Fibroblast of skin of right quadriceps (primary cell): ENCODE measurements at regions not wholly inside any gene's neighbourhood (a gene's known extent, or its start where the extent isn't known, plus 50 kb on each side); places are given as distances from the start of the nearest gene placed in this dataset.
"Not testable (repeated sequence)": the region's sequence is repeated elsewhere in the genome, so short reads cannot be mapped to it uniquely, and the experiment has no call there.

Experiments
- DNase-seq: peaks from one replicate; pipeline ENCODE4 v3.0.0-alpha.2; 2013

GRCh38 chr1:208977638-208978256, 605.8 kb upstream of the CAMK1G start:
- DNase-seq = no peak

DNA sequence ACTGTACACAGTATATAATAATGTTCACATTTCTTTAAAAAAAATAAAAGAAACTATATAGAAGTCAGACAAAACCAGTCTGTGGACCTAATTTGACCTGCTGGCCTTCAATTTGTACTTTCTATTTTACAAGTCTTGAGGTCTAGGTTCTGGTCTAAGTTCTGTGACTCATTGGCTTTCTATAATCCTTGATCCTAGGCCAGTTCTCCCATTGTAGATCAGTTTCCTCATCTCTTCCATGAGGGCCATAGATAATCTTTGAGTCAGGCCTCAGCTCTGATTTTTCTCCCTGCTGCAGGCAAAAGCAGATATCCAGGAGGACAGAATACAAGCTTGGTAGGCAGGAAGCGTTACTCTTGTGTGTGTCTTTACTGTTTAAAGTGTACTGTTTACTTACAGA, 603.7 kb upstream of the CAMK1G start:
- no peak for DNase-seq

DNA sequence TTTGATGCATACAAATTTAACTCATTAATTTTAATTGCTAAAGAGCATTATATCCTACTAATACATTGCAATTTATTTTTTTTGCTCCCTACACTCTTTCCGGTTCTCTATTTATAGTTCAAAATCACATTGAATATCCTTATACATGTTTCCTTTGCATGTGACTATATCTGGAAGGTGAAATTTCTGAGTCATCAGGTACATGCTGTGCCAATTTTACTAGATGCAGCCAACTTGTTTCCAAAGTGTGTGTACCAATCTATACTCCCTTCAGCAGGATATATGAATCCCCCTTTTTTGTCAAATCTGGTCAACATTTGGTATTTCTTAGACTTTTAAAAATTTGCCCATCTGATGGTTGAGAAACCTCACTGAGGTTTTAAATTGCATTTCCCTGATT, 602.9 kb upstream of the CAMK1G start:
- no peak for DNase-seq

DNA sequence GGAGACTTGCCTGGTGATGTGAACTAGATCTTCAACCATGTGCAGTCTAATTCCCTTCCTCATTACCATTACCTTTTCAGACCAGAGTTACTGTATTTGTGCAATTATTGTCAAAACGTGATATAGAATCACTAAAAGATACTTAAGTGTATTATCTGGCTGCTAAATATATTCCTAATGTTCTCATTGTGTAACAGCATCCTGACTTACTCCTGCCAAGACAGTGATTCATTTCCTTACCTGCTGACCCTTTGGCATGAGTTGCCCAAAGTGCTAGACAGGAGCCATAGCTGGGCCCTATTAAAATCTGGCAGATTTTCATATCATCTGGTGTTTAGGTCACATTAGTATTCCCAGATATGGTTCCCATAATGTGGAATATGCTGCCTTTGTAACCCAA, 598.3 kb upstream of the CAMK1G start:
- no peak for DNase-seq

DNA sequence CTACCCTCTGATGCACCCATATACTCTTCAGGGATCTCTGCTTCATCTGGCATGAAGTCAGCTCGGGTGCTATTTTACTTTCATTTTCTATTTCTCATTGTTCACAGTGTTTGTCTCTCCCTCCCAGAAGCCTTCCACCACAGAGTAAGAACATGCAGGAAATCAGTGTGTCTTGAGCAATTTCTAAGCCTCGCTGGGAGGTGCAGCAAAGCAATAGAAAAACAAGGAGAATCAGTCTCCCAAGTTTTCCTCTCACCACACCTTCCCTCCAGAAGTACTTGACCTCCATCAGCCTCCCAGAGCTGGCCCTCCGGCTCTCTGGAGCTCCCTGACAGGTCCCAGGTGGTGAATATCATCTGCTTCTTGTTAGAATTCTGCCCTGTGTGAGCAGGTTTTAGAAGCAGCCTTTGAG, 594.7 kb upstream of the CAMK1G start:
- DNase-seq = peak; percentile 62

DNA sequence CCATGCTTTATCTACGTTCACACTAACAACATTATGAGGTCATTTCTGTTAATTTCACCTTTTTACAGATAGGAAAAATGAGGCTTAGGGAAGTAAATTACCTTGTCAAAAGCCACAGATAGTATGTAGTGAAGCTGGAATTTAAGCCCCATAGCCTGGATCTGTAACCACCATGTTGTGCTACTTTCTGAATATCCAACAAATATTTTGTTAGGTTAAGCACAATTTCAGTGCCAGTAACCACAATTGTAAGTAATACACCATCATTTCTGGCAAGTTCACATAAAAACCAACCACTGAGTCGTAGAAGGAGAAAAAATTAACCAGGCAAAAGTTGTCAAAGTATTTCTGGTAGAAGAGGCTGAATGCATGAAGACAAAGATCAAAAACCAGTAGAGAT, 593.1 kb upstream of the CAMK1G start:
- no peak for DNase-seq

DNA sequence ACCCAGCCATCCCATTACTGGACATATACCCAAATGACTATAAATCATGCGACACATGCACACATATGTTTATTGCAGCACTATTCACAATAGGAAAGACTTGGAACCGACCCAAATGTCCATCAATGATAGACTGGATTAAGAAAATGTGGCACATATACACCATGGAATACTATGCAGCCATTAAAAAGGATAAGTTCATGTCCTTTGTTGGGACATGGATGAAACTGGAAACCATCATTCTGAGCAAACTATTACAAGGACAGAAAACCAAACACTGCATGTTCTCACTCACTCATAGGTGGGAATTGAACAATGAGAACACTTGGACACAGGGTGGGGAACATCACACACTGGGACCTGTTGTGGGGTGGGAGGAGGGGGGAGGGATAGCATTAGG, 586.5 kb upstream of the CAMK1G start:
- DNase-seq = not testable (repeated sequence)

DNA sequence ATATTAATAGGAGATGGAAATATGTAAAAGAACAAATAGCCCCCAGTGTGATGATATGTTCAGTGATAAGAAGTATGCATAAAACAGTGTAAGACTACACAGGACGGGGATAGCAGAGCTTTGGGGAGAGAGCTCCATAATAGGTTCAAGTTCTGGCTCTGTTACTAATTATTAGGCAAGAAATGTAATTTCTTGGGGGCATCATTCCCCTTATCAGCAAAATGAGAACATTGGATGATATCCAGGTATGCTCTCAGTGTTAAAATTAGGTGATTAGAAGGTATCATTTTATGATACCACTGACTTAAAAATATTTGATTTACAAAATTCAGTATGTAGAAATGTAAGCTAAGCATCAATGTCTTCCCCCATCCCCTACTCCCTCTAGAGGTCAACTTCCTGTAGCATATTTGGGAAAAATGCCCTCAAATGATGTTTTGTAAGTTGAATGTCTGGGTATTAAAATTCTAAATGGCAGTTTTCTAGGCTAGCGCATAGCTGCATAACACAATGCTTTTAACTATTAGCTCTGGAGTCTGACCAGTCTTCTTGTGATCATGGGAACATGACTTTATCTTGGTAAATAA, 585.7 kb upstream of the CAMK1G start:
- no peak for DNase-seq

- no peak for DNase-seq
These were observed 574.9 kb upstream of the CAMK1G start for GRCh38 chr1:209008586-209008985.

- DNase-seq = no peak
These were observed 572.9 kb upstream of the CAMK1G start for GRCh38 chr1:209010475-209011230.

DNA sequence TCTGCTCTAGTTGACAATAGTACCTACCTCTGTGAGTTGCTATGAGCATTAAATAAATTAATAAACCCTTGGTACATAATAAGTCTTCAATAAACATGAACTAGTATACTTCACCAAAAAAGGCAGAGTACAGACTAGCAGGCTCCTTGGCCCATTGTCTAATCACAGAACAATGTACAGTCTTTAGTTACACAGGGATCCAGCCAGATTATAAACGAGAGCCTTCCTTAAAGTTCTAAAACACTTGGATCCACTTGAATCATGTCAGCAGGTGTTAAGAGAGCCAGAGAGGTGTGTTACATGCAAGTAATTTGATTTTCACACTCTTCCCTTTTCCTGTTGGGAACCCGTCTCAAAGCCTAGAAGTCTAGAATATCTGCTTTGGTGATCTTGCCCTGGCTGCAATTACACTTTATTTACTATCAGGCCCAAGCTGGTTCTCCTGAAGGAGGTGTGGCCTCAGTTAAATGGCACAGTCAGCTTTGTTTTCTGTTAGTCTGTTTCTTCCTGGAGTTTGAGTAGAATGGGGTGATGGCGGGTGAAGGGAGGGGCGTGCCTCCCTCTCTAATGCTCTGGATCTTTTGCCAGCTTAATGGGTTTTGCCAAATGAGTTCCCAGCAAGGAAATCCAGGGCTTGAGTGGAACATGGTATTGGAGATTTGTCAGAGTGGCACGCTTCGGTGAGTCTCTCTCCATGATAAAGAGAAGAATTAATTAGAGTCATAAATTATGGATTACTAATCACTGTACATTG, 570.9 kb upstream of the CAMK1G start:
- DNase-seq = no peak

- DNase-seq = no peak
These were observed 568.4 kb upstream of the CAMK1G start for GRCh38 chr1:209015092-209015491.

DNA sequence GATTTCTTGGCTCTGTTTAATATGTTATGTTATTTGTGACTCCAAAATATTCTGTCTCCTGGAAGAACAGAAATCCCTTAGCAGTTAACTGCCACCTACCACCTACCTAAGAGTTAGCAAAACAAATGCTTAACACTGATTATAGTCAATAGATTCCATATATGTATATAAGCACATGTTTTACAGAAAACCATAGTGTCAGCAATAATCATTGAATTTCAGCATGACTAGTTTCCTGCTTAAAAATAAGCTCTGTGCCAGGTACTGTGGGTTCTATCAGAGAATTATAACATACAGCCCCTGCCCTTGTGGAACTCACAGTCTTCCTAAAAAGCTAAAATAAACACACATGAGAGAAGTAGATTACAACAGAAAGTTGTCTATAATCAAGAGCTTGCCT, 561.9 kb upstream of the CAMK1G start:
- DNase-seq = no peak

DNA sequence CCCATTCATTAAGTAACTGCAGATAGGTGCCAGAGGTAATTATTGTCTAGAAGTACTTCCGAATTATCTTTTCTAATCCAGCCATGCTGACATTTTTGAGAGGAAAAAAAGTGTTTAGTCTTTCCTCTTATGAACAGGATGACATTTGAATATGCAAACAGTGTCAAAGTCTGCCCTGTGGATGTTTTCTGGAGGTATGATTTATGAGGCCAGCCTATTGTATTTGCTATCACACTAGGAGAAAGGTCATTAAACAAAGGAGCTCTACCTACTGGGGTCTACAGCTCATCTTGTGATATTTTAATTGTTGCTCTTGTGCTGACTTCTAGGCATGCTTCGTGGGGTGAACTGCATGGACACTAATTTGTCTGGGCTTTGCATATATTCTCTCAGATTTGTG, 559.7 kb upstream of the CAMK1G start:
- DNase-seq = no peak

DNA sequence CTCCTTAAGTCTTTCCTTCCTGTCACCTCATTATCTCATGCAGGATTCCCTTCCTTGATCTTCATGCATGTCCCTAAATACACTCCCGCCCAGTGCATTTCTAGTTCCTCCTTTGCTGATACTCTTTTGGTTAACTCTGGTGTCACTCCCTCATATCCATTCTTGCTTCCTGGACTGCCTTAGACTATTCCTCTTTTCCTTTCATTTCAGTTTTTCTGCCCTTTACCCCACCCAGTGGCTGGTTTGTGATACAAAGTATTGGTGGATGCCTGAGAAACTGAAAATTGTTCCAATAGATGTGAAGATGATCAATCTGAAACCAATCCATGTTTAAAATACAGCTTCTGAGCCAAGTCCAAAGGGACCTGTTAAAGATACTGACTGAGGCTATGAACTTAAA, 553.8 kb upstream of the CAMK1G start:
- DNase-seq = no peak

DNA sequence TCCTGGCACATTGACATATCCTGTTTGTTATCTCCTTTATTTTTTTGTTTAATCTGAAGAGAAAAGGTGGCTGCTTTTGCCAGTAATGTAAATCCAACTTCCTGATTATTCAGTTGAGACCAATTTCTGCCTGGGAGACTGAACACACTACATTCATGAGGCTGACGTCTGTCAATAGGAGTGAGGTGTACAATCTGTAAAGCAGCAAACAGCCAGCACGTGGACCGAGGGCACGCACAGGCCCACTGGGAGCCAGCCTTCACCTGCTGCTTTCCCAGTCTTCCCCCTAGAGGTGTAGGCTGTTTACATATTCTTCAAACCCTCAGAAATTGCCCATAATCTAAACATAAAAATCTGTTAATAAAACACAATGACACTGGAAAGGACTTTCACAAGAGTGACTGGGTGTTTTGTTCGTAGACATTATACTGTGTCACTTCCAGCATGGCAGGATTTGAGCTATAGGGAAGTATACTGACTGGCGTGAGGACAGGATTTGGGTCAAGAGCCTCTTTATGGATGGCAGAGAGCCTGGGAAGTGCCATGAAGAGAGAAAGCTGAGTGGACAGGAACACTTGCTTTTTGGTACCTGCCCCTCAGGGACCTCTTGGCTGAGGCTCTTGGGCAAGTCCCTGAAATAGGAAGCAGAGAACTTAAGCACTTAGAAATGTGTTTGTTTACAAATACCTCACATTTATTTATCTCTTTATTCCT, 552.9 kb upstream of the CAMK1G start:
- DNase-seq = no peak

GRCh38 chr1:209037064-209037463, 546.5 kb upstream of the CAMK1G start:
- DNase-seq = no peak

DNA sequence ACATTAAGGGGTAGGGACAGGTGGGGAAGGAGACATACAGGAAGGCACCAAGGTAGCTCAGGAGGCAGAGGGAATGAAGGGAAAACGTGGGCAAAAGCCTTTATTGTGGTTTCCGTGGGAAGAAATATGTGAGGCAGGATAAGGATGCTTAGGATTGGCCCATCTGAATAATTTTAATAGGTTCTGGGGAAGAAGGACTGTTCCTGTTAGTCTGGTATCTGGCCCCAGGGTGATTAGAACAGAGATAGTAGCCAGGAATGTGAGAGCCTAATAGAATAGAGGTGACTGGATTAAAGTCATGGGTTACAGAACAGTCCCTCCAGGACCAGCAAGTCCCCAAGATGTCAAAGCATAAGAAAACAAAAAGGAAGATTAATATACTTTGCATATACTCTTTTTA, 545.2 kb upstream of the CAMK1G start:
- DNase-seq = no peak

GRCh38 chr1:209038735-209039134, 544.8 kb upstream of the CAMK1G start:
- DNase-seq = no peak

GRCh38 chr1:209040351-209040750, 543.2 kb upstream of the CAMK1G start:
- peak; percentile 11 for DNase-seq

DNA sequence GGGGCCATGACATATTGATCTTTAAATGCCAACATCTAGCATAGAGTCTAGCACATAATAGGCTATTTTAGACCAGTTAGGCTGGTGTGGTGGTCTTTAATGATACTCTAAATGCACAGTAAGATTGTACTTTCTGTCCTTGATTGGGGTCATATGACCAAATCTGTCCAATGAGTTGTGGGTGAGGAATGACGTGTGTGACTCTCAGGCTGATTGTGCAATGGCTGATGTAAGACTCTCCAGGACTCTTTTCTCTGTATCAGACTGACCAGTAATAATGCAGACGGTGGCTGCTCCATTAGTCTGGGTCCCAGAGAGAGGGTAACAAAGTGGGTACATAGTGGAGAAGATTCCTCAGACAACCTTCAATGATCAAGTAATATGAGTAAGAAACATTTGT, 541.6 kb upstream of the CAMK1G start:
- DNase-seq = peak; percentile 20

DNA sequence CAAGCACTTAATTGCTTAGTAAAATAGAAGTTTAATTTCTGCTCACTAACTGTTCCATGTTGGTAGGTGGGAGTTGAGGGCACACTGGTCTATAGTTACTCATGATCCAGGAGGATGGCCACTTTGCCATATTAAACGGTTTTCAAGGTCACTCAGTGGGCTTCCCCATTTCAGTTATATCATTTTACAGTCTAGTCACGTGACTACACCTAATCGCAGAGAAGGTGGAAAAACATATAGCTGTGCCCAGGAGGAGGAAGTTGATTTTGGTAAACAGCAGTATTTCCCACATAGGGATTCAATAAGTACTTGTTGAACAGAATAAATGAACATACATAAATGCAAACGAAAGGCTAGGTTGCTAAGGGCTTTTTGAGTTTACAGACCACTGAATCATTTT, 541.1 kb upstream of the CAMK1G start:
- DNase-seq = no peak
